ENCODE measurements at regions not wholly inside any gene's neighbourhood (a gene's known extent, or its start where the extent isn't known, plus 50 kb on each side); places are given as distances from the start of the nearest gene placed in this dataset.
"Not testable (repeated sequence)": the region's sequence is repeated elsewhere in the genome, so short reads cannot be mapped to it uniquely, and the experiment has no call there.

DNA sequence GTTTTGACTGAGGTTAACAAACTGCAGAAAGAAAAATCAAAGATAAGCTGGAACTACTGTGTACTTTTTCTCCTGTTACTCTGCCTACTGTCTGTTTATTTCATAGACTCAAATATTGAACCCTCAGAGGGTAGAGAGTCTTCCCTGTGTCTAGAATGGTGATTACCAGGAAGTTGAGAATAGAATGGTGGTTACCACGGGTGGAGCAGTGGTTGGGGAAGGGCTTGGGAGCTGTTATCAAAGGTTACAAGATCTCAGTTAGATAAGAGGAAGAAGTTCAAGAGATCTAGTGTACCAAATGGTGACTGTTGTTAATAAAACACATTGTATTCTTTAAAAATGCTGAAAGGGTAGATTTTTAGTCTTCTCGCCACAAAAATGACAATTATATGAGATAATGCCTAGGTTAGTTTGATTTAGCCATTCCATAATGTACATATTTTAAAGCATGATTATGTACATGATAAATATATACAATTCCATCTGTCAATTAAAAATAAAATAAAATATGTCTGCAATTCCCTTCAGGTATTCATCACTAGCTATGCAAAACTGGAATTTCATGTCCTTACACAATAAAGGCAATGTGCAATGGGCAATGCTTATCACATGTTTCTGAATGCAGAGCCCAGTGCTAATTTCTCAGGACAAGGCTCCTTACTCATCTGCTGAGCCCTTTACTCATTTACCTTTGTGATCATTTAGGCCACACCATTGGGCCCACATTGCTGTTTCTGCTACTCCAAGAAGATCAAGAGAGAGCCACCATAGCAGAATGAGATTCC, 474.3 kb upstream of the CAMK1G start:
- Histone ChIP-seq H3K27me3 (ENCODE audit: insufficient read depth, poor library complexity, severe bottlenecking) (no peaks in the 10 kb centered on the region), H3K4me3 (ENCODE audit: severe bottlenecking) (no peak overlapping the region), H3K36me3 (ENCODE audit: low read depth) (no peaks in the 10 kb centered on the region), H3K4me1 (ENCODE audit: insufficient read depth, poor library complexity, severe bottlenecking) (no peaks in the 10 kb centered on the region), H3K9me3 (ENCODE audit: severe bottlenecking) (no peaks in the 10 kb centered on the region), H3K27ac (ENCODE audit: poor library complexity, severe bottlenecking) (no peak overlapping the region)
- TF ChIP-seq, protein P1, sequence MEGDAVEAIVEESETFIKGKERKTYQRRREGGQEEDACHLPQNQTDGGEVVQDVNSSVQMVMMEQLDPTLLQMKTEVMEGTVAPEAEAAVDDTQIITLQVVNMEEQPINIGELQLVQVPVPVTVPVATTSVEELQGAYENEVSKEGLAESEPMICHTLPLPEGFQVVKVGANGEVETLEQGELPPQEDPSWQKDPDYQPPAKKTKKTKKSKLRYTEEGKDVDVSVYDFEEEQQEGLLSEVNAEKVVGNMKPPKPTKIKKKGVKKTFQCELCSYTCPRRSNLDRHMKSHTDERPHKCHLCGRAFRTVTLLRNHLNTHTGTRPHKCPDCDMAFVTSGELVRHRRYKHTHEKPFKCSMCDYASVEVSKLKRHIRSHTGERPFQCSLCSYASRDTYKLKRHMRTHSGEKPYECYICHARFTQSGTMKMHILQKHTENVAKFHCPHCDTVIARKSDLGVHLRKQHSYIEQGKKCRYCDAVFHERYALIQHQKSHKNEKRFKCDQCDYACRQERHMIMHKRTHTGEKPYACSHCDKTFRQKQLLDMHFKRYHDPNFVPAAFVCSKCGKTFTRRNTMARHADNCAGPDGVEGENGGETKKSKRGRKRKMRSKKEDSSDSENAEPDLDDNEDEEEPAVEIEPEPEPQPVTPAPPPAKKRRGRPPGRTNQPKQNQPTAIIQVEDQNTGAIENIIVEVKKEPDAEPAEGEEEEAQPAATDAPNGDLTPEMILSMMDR (IDR thresholded peaks at IDR 0.05; ENCODE audit: poor library complexity, severe bottlenecking): no peak
- DNase-seq (ENCODE audit: low spot score) (no peak), ATAC-seq (ENCODE audit: low read depth) (no peak)

DNA sequence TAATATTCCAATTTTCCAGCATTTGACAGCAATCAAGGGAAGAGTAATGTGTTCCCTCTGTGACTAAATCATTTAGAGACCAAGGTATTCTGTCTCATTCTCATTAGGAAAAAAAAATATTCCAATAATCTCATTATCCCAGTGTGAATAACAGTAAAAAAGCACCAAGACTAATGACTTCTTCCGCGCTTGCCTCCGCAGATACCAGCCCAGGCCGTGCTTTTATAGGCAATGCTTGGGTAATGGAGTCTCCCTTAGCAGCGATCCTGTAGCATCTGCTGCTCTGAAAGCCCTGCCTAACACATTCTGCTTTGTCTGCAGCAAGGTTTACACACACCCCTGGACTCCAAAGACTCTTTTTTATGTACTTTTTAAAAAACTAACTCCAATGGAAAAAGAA, 470.0 kb upstream of the CAMK1G start:
- DNase-seq (ENCODE audit: low spot score) (no peak), ATAC-seq (ENCODE audit: low read depth) (no peak)
- no peaks in the 10 kb centered on the region for H3K27me3 ChIP-seq (ENCODE audit: insufficient read depth, poor library complexity, severe bottlenecking)
- TF ChIP-seq, protein P1 (IDR thresholded peaks at IDR 0.05; ENCODE audit: poor library complexity, severe bottlenecking): no peak
- no peak overlapping the region for H3K27ac ChIP-seq (ENCODE audit: poor library complexity, severe bottlenecking)
- no peak overlapping the region for H3K4me3 ChIP-seq (ENCODE audit: severe bottlenecking)
- no peaks in the 10 kb centered on the region for H3K9me3 ChIP-seq (ENCODE audit: severe bottlenecking)
- no peaks in the 10 kb centered on the region for H3K4me1 ChIP-seq (ENCODE audit: insufficient read depth, poor library complexity, severe bottlenecking)
- no peaks in the 10 kb centered on the region for H3K36me3 ChIP-seq (ENCODE audit: low read depth)

DNA sequence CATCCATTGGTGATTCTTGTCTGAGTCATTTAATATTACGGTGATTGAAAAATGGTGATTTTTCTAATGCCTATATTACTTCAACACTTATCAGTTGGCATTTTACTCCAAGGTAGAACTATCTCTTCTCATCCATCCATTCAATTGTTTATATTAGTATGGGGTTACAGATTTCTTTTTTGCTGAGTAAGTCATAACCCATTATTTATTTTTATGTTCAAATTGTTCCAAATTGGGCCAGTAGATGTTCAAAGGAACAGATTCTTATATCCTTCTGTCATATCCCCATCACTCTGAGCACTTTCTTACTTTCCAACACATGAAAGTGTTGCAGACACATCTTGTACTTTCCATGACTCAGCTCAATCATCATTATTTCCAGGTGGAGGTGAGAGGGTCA, 466.8 kb upstream of the CAMK1G start:
- H3K36me3 ChIP-seq (ENCODE audit: low read depth): no peaks in the 10 kb centered on the region
- DNase-seq (ENCODE audit: low spot score) (no peak), ATAC-seq (ENCODE audit: low read depth) (no peak)
- TF ChIP-seq, protein P1 (IDR thresholded peaks at IDR 0.05; ENCODE audit: poor library complexity, severe bottlenecking): no peak
- no peaks in the 10 kb centered on the region for H3K27me3 ChIP-seq (ENCODE audit: insufficient read depth, poor library complexity, severe bottlenecking)
- no peak overlapping the region for H3K4me3 ChIP-seq (ENCODE audit: severe bottlenecking)
- H3K9me3 ChIP-seq (ENCODE audit: severe bottlenecking): no peaks in the 10 kb centered on the region
- no peak overlapping the region for H3K27ac ChIP-seq (ENCODE audit: poor library complexity, severe bottlenecking)
- H3K4me1 ChIP-seq (ENCODE audit: insufficient read depth, poor library complexity, severe bottlenecking): no peaks in the 10 kb centered on the region

DNA sequence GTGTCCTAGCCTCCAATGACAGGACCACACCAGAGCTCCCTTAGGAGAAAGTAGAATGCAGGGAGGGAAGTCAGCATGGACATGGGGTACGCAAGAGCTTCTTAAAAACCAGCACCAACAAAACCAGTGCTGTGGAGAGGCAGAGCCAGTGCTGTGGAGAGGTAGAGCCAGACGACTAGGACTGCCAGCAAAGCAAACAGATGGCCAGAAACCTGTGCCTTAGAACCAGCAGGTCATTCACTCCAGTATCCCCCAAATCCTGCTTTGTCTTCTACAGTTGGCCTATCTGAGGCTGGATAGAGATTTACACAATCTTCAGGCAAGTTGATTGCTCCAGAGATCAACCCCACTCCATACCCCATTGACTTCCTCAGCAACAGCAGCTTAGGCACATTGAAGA, 459.9 kb upstream of the CAMK1G start:
- DNase-seq (ENCODE audit: low spot score) (no peak), ATAC-seq (ENCODE audit: low read depth) (no peak)
- Histone ChIP-seq H3K9me3 (ENCODE audit: severe bottlenecking) (no peaks in the 10 kb centered on the region), H3K36me3 (ENCODE audit: low read depth) (no peaks in the 10 kb centered on the region), H3K27ac (ENCODE audit: poor library complexity, severe bottlenecking) (no peak overlapping the region), H3K27me3 (ENCODE audit: insufficient read depth, poor library complexity, severe bottlenecking) (no peaks in the 10 kb centered on the region), H3K4me1 (ENCODE audit: insufficient read depth, poor library complexity, severe bottlenecking) (no peaks in the 10 kb centered on the region), H3K4me3 (ENCODE audit: severe bottlenecking) (no peak overlapping the region)
- TF ChIP-seq, protein P1 (IDR thresholded peaks at IDR 0.05; ENCODE audit: poor library complexity, severe bottlenecking): no peak

DNA sequence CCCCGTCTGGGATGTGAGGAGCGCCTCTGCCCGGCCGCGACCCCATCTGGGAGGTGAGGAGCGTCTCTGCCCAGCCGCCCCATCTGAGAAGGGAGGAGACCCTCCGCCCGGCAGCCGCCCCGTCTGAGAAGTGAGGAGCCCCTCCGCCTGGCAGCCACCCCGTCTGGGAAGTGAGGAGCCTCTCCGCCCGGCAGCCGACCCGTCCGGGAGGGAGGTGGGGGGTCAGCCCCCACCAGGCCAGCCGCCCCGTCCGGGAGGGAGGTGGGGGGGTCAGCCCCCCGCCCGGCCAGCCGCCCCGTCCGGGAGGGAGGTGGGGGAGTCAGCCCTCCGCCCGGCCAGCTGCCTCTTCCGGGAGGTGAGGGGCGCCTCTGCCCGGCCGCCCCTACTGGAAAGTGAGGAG, 454.4 kb upstream of the CAMK1G start:
- H3K27ac ChIP-seq (ENCODE audit: poor library complexity, severe bottlenecking): not testable (repeated sequence)

More for the DNA sequence above, 454.4 kb upstream of the CAMK1G start:
- not testable (repeated sequence) for ATAC-seq (ENCODE audit: low read depth); H3K9me3 ChIP-seq (ENCODE audit: severe bottlenecking); DNase-seq (ENCODE audit: low spot score); H3K27me3 ChIP-seq (ENCODE audit: insufficient read depth, poor library complexity, severe bottlenecking); H3K36me3 ChIP-seq (ENCODE audit: low read depth); H3K4me1 ChIP-seq (ENCODE audit: insufficient read depth, poor library complexity, severe bottlenecking); H3K4me3 ChIP-seq (ENCODE audit: severe bottlenecking)

Measured in RWPE2 (cell line).